CD4-positive, alpha-beta T cell treated with Interleukin-15 for 4 hours (primary cell): ENCODE measurements at regions not wholly inside any gene's neighbourhood (a gene's known extent, or its start where the extent isn't known, plus 50 kb on each side); places are given as distances from the start of the nearest gene placed in this dataset.

Experiments
- DNase-seq: peaks from one replicate; pipeline ENCODE4 v3.0.0-alpha.2; 2020; ENCODE audit warnings: low spot score

GRCh38 chr2:8583400-8584173 lies 98.3 kb upstream of the ID2 start:
- DNase-seq: peak; percentile 60

GRCh38 chr2:8584174-8585066 lies 97.4 kb upstream of the ID2 start:
- no peak for DNase-seq

GRCh38 chr2:8586457-8587051 lies 95.3 kb upstream of the ID2 start:
- DNase-seq: no peak

GRCh38 chr2:8587251-8587791 lies 94.5 kb upstream of the ID2 start:
- DNase-seq: no peak

GRCh38 chr2:8587920-8588830 lies 93.7 kb upstream of the ID2 start:
- peak; percentile 18 for DNase-seq

GRCh38 chr2:8588831-8589191 lies 93.0 kb upstream of the ID2 start:
- no peak for DNase-seq

- DNase-seq: no peak
Observed at GRCh38 chr2:8589721-8590120, 92.1 kb upstream of the ID2 start.

- no peak for DNase-seq
Observed at GRCh38 chr2:8590938-8591337, 90.9 kb upstream of the ID2 start.

- DNase-seq: no peak
Observed at GRCh38 chr2:8592736-8593135, 89.1 kb upstream of the ID2 start.

GRCh38 chr2:8593243-8593642 lies 88.6 kb upstream of the ID2 start:
- DNase-seq: no peak

- DNase-seq: no peak
Observed at GRCh38 chr2:8594731-8595427, 87.0 kb upstream of the ID2 start.

- DNase-seq: no peak
Observed at GRCh38 chr2:8595428-8595805, 86.4 kb upstream of the ID2 start.

GRCh38 chr2:8595811-8596600 lies 85.8 kb upstream of the ID2 start:
- DNase-seq: no peak

- DNase-seq: no peak
Observed at GRCh38 chr2:8597094-8597493, 84.8 kb upstream of the ID2 start.

- DNase-seq: no peak
Observed at GRCh38 chr2:8597559-8598225, 84.2 kb upstream of the ID2 start.

GRCh38 chr2:8598295-8599165 lies 83.3 kb upstream of the ID2 start:
- no peak for DNase-seq

- DNase-seq: no peak
Observed at GRCh38 chr2:8599421-8600242, 82.2 kb upstream of the ID2 start.

- DNase-seq: no peak
Observed at GRCh38 chr2:8600456-8600855, 81.4 kb upstream of the ID2 start.
